ENCODE measurements at regions not wholly inside any gene's neighbourhood (a gene's known extent, or its start where the extent isn't known, plus 50 kb on each side); places are given as distances from the start of the nearest gene placed in this dataset.

DNA sequence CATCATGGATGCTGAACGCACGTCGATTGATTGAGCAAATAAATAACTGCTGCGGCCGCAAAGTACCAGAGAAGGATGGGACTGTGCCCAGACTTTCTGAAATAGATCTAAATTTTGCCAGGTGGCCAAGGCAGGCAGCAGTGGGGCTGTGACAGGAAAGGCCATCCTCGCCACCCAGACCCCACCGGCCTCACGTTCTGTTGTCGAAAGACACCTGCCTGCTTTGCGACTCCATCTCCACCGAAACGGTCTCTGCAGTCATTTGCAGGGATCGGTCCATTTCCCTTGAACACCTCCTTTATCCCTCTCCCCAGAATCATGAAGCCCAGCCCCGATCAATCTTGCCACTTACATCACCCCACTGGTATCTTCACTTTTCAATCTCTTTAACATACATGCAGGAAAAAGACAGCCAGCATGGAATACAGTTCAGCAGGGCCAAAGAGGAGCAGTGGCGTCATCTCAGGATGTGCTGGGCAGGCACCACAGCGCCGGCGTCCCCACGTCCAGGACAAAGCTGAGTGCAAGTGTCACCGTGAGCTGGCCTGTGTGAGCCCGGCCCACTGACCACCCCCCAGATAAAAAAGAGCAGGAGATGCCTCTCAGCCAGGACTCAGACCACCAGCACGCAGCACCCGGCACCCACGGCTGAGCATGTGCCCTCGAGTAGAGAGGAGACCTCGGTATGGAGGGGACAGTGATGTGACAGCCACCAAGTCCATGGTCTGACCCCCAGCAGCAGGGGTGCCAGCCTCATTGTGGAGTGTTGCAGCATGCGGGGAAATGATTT, 610.3 kb downstream of the TBC1D22A start:
- no peak for TF ChIP-seq CTCF (IDR thresholded peaks at IDR 0.05; ENCODE audit: low read length)
- TF ChIP-seq EZH2 (optimal IDR thresholded peaks at IDR 0.05; ENCODE audit: low read depth, low read length) = no peak

All from MM.1S (cell line).